IMR-90 (cell line): ENCODE measurements at regions not wholly inside any gene's neighbourhood (a gene's known extent, or its start where the extent isn't known, plus 50 kb on each side); places are given as distances from the start of the nearest gene placed in this dataset.

Experiments
- ATAC-seq: fragments of 200-7000 bp; cut with Tn5 transposase; 2 replicates; pipeline ENCODE4 v1.9.1; 2020; ENCODE audit warnings: low read depth, mild to moderate bottlenecking, moderate library complexity
- BruUV-seq: library from RNA; stranded (reverse); fragments of 400-500 nt; replicated peaks from 2 replicates; lab custom pipeline; 2021; lab: Mats Ljungman, UMichigan
- CTCF ChIA-PET: fragments of 300-600 bp; formaldehyde crosslinking; extraction: SDS; loops from one replicate; lab custom pipeline; 2021; ENCODE audit warnings: antibody characterized with exemption; lab: Yijun Ruan, JAX
- POLR2A ChIA-PET: fragments of 300-600 bp; sonication (Branson Sonifier 250); formaldehyde crosslinking; loops from one replicate; lab custom pipeline; 2022; ENCODE audit warnings: antibody characterized with exemption; ENCODE audit not compliant: unreplicated experiment; lab: Charles Lee
- DNase-seq: peaks from one replicate; pipeline ENCODE4 v3.0.0; 2013
- H2AFZ ChIP-seq: replicated peaks from 2 replicates; pipeline ENCODE3; 2013; ENCODE audit warnings: low read length, mild to moderate bottlenecking; ENCODE audit not compliant: poor library complexity
- H2AK5ac ChIP-seq: 2 replicates; pipeline ENCODE4 v1.6.1; 2013; ENCODE audit warnings: low read depth, low read length, inconsistent platforms
- H2AK9ac ChIP-seq: replicated peaks from 2 replicates; pipeline ENCODE3; 2013; ENCODE audit warnings: mild to moderate bottlenecking, low read depth, low read length, moderate library complexity; ENCODE audit not compliant: poor library complexity
- H2BK120ac ChIP-seq: 2 replicates; pipeline ENCODE4 v1.6.1; 2013; ENCODE audit warnings: low read depth, low read length, inconsistent platforms
- H2BK15ac ChIP-seq: 3 replicates; pipeline ENCODE4 v1.6.1; 2013; ENCODE audit warnings: low read depth, low read length, inconsistent platforms
- H2BK20ac ChIP-seq: 2 replicates; pipeline ENCODE4 v1.6.1; 2013; ENCODE audit warnings: low read depth, mild to moderate bottlenecking, inconsistent platforms, low read length, moderate library complexity
- H2BK5ac ChIP-seq: 2 replicates; pipeline ENCODE4 v1.6.1; 2013; ENCODE audit warnings: mild to moderate bottlenecking, low read depth, low read length, inconsistent platforms; ENCODE audit not compliant: poor library complexity, severe bottlenecking
- H3K14ac ChIP-seq: replicated peaks from 2 replicates; pipeline ENCODE4 v1.6.1; 2013; ENCODE audit warnings: low read depth, low read length, inconsistent platforms
- H3K18ac ChIP-seq: 2 replicates; pipeline ENCODE4 v1.6.1; 2013; ENCODE audit warnings: low read depth, low read length, control low read depth
- H3K23ac ChIP-seq: 2 replicates; pipeline ENCODE4 v1.6.1; 2013; ENCODE audit warnings: low read depth, low read length, inconsistent platforms
- H3K27ac ChIP-seq: 2 replicates; pipeline ENCODE4 v1.5.1; 2013; ENCODE audit warnings: mild to moderate bottlenecking, control low read depth, low read length; ENCODE audit not compliant: insufficient read depth
- H3K27me3 ChIP-seq: 2 replicates; pipeline ENCODE4 v1.6.1; 2013; ENCODE audit warnings: low read length; ENCODE audit not compliant: control insufficient read depth, insufficient read depth
- H3K36me3 ChIP-seq: 2 replicates; pipeline ENCODE4 v1.6.1; 2013; ENCODE audit warnings: low read length, mixed read lengths; ENCODE audit not compliant: control insufficient read depth, insufficient read depth
- H3K4ac ChIP-seq: 2 replicates; pipeline ENCODE4 v1.6.1; 2013; ENCODE audit warnings: low read depth, low read length, inconsistent platforms
- H3K4me1 ChIP-seq: 2 replicates; pipeline ENCODE4 v1.6.1; 2013; ENCODE audit warnings: low read length, mixed read lengths; ENCODE audit not compliant: control insufficient read depth, insufficient read depth
- H3K4me2 ChIP-seq: 2 replicates; pipeline ENCODE4 v1.6.1; 2013; ENCODE audit warnings: low read depth, mild to moderate bottlenecking, control low read depth, low read length, moderate library complexity
- H3K4me3 ChIP-seq: 2 replicates; pipeline ENCODE4 v1.5.1; 2013; ENCODE audit warnings: low read depth, mild to moderate bottlenecking, control low read depth, low read length, moderate library complexity; ENCODE audit not compliant: insufficient read depth
- H3K56ac ChIP-seq: 2 replicates; pipeline ENCODE4 v1.6.1; 2013; ENCODE audit warnings: low read length, inconsistent platforms; ENCODE audit not compliant: insufficient read depth; ENCODE audit errors: extremely low read depth
- H3K79me1 ChIP-seq, 2 experiments: 2 replicates each; pipeline ENCODE4 v1.6.1; 2013; ENCODE audit warnings: low read length in 2 of 2, inconsistent platforms in 1 of 2, low read depth in 1 of 2
- H3K9ac ChIP-seq: 2 replicates; pipeline ENCODE4 v1.6.1; 2013; ENCODE audit warnings: low read depth, low read length, control low read depth
- H3K9me1 ChIP-seq: 2 replicates; pipeline ENCODE4 v1.6.1; 2013; ENCODE audit warnings: low read length, inconsistent platforms; ENCODE audit not compliant: insufficient read depth
- H3K9me3 ChIP-seq: 2 replicates; pipeline ENCODE4 v1.6.1; 2013; ENCODE audit warnings: low read length; ENCODE audit not compliant: control insufficient read depth, insufficient read depth
- H4K20me1 ChIP-seq: 2 replicates; pipeline ENCODE4 v1.6.1; 2013; ENCODE audit warnings: low read length, inconsistent platforms; ENCODE audit not compliant: insufficient read depth
- H4K5ac ChIP-seq: 2 replicates; pipeline ENCODE4 v1.6.1; 2013; ENCODE audit warnings: mild to moderate bottlenecking, low read depth, low read length, control low read depth
- H4K8ac ChIP-seq, 2 experiments: 2 replicates each; pipeline ENCODE4 v1.6.1; 2013; ENCODE audit warnings: low read depth in 2 of 2, low read length in 2 of 2, control low read depth in 1 of 2, inconsistent platforms in 1 of 2
- H4K91ac ChIP-seq: 2 replicates; pipeline ENCODE4 v1.6.1; 2013; ENCODE audit warnings: low read depth, low read length, inconsistent platforms; ENCODE audit not compliant: insufficient read depth
- CEBPB ChIP-seq: IDR thresholded peaks from 2 replicates; pipeline ENCODE4 v1.6.1; 2012; ENCODE audit warnings: low read depth, low read length, improper control_type of control experiment
- CHD1 ChIP-seq: IDR thresholded peaks from 2 replicates; pipeline ENCODE4 v1.6.1; 2012; ENCODE audit warnings: low read depth, low read length, improper control_type of control experiment
- CTCF ChIP-seq: conservative IDR thresholded peaks from 2 replicates; pipeline ENCODE4 v1.5.1; 2012; ENCODE audit warnings: mild to moderate bottlenecking, low read depth, low read length, improper control_type of control experiment
- MXI1 ChIP-seq: IDR thresholded peaks from 2 replicates; pipeline ENCODE4 v1.6.1; 2012; ENCODE audit warnings: low read depth, mild to moderate bottlenecking, low read length, moderate library complexity, borderline replicate concordance
- WGBS, 2 experiments: methylation state at CpG; one replicate each; pipeline versions ENCODE4 v1.1.5 to v1.1.7; 2013; ENCODE audit warnings: missing lambda C conversion rate in 2 of 2; ENCODE audit not compliant: insufficient read length in 1 of 2; ENCODE audit errors: extremely low coverage in 2 of 2; 5-methylcytosine and 5-hydroxymethylcytosine counted together
- dilution Hi-C: fragments of 300-500 bp; cut with HindIII; formaldehyde crosslinking; loops from one replicate; pipeline ENCODE4 v1.14.3; 2018; ENCODE audit warnings: low sequenced_read_pairs; ENCODE audit not compliant: unreplicated experiment
- in situ Hi-C: fragments of 300-500 bp; cut with MboI; formaldehyde crosslinking; loops from 3 replicates; pipeline ENCODE4 v1.14.3; 2019; ENCODE audit warnings: low sequenced_read_pairs, inconsistent platforms, mixed read lengths
- intact Hi-C: fragments of 100-400 bp; cut with micrococcal nuclease; formaldehyde crosslinking; loops from 2 replicates; pipeline ENCODE4 v1.10.0; 2022

- H3K9me1 ChIP-seq: no peaks in the 10 kb centered on the region
- TF ChIP-seq CTCF: no peak
- TF ChIP-seq CEBPB: no peak
- TF ChIP-seq MXI1: no peak
- TF ChIP-seq CHD1: no peak
- no peak overlapping the region for H4K8ac ChIP-seq
- 0 out of 2 replicates have a peak, but pooled peaks cover 2% of the 10 kb centered on the region for H3K4me1 ChIP-seq
- H2BK15ac ChIP-seq: no peak overlapping the region
- H2BK20ac ChIP-seq: no peak overlapping the region
- H2BK5ac ChIP-seq: no peak overlapping the region
- H3K9me3 ChIP-seq: no peaks in the 10 kb centered on the region; the same call in 1 of the 2 replicates
- no peaks in the 10 kb centered on the region for H3K36me3 ChIP-seq
- H2AK5ac ChIP-seq: no peak overlapping the region
- no peak overlapping the region for H4K5ac ChIP-seq
- H3K79me1 ChIP-seq: no peaks in the 10 kb centered on the region
- no peaks in the 10 kb centered on the region for H3K27me3 ChIP-seq
- DNase-seq: no peak
- no peak overlapping the region for H3K27ac ChIP-seq
- no peak for ATAC-seq
- no peak overlapping the region for H4K91ac ChIP-seq
- H3K56ac ChIP-seq: no peak overlapping the region
- H3K18ac ChIP-seq: no peak overlapping the region
- intact Hi-C loops (no loop called here), in situ Hi-C loops (no loop called here), dilution Hi-C loops (no loop called here)
- no TSS peak for BruUV-seq
- H3K4me3 ChIP-seq: no peak overlapping the region
- no peak overlapping the region for H3K9ac ChIP-seq
- no peak overlapping the region for H3K4me2 ChIP-seq
- 0 out of 2 replicates have a peak overlapping the region, but pooled peaks have one; percentile 4 for H3K14ac ChIP-seq
- H3K23ac ChIP-seq: no peak overlapping the region
- H2BK120ac ChIP-seq: no peak overlapping the region
- ChIA-PET POLR2A (no interaction called here), CTCF (no interaction called here)
- H3K4ac ChIP-seq: no peak overlapping the region
- H2AK9ac ChIP-seq: no peak overlapping the region
- no peaks in the 10 kb centered on the region for H4K20me1 ChIP-seq
- no CpG with 5 or more reads among the region's 2 CpGs for WGBS, 2 experiments
- H2AFZ ChIP-seq: no peak overlapping the region
These were observed 72.0 kb upstream of the GORAB start for GRCh38 chr1:170460001-170460400.
